Endothelial cell of umbilical vein (primary cell): ENCODE measurements at regions not wholly inside any gene's neighbourhood (a gene's known extent, or its start where the extent isn't known, plus 50 kb on each side); places are given as distances from the start of the nearest gene placed in this dataset.

ENCODE experiments used
- EZH2 ChIP-seq: IDR thresholded peaks from 2 replicates; pipeline ENCODE4 v1.6.1; 2012; ENCODE audit warnings: borderline replicate concordance, low read depth, mild to moderate bottlenecking, moderate library complexity, low read length, inconsistent platforms; ENCODE audit not compliant: severe bottlenecking
- POLR2A ChIP-seq: IDR thresholded peaks from 2 replicates; pipeline ENCODE4 v1.6.1; 2012; ENCODE audit warnings: low read depth, mild to moderate bottlenecking, control low read depth, low read length
- POLR2AphosphoS5 ChIP-seq: IDR thresholded peaks from 2 replicates; pipeline ENCODE4 v1.6.1; 2012; ENCODE audit warnings: low read depth, mild to moderate bottlenecking, control low read depth, low read length, moderate library complexity; ENCODE audit not compliant: insufficient read depth
- TF ChIP-seq, protein P1 (sequence below), 2 donors: IDR thresholded peaks; 1 replicate in 1 of 2; 2 replicates in 1 of 2; pipeline ENCODE4 v1.5.1; 2011; ENCODE audit warnings: low read length in 2 of 2, mild to moderate bottlenecking in 2 of 2, moderate library complexity in 2 of 2, control low read depth in 1 of 2, inconsistent platforms in 1 of 2, low read depth in 1 of 2; ENCODE audit not compliant: insufficient read depth in 1 of 2; ENCODE audit errors: extremely low read depth in 1 of 2

DNA sequence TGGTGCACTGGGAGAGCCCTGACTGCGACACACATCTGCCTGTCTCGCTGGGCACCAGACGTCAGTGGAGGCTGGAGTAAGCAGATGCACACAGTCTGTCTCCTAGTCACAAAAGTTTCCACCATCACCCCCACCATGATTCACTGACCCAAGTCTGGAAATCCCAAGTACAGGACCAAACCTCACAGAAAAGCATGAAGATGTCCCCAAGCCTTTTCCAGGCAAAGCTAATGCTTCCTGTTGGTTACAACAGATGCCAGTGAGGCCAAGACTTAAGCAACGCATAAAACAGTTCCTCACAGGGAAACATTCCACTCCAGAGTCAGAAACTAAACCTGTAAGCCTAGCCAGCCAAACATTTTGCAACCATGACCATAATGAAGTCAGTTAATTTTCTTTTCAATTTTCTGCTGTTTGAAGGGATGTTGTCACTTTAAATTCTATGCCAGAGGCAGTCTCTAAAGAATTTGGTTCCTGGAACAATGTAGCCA lies 259.3 kb upstream of the SLC30A5 start:
- TF ChIP-seq POLR2A (no peak), POLR2AphosphoS5 (no peak), EZH2 (no peak)
- TF ChIP-seq, protein P1, sequence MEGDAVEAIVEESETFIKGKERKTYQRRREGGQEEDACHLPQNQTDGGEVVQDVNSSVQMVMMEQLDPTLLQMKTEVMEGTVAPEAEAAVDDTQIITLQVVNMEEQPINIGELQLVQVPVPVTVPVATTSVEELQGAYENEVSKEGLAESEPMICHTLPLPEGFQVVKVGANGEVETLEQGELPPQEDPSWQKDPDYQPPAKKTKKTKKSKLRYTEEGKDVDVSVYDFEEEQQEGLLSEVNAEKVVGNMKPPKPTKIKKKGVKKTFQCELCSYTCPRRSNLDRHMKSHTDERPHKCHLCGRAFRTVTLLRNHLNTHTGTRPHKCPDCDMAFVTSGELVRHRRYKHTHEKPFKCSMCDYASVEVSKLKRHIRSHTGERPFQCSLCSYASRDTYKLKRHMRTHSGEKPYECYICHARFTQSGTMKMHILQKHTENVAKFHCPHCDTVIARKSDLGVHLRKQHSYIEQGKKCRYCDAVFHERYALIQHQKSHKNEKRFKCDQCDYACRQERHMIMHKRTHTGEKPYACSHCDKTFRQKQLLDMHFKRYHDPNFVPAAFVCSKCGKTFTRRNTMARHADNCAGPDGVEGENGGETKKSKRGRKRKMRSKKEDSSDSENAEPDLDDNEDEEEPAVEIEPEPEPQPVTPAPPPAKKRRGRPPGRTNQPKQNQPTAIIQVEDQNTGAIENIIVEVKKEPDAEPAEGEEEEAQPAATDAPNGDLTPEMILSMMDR (IDR thresholded peaks at IDR 0.05; ENCODE audit: extremely low read depth in 1 of 2, insufficient read depth in 1 of 2, low read depth in 1 of 2, low read length in 2 of 2), result no peak
